Esophagus squamous epithelium (tissue), 5 donors: ENCODE measurements at regions not wholly inside any gene's neighbourhood (a gene's known extent, or its start where the extent isn't known, plus 50 kb on each side); places are given as distances from the start of the nearest gene placed in this dataset.

Experiments
- DNase-seq: peaks from one replicate; lab custom pipeline; 2025; lab: John Stamatoyannopoulos, UW
- H3K27ac ChIP-seq, 4 donors: fragments of 200-600 bp; sonication (generic); one replicate each; pipeline ENCODE4 v1.5.1; 2016 to 2019; ENCODE audit warnings: mild to moderate bottlenecking in 1 of 4
- H3K27me3 ChIP-seq, 4 donors: fragments of 200-600 bp; sonication (generic); 1 replicate in 3 of 4; 2 replicates in 1 of 4; pipeline versions ENCODE4 v1.5.1 to v1.6.0; 2017 to 2021; ENCODE audit warnings: antibody characterized with exemption in 1 of 4
- H3K36me3 ChIP-seq, 3 donors: fragments of 200-600 bp; sonication (generic); one replicate each; pipeline ENCODE4 v1.5.1; 2016 to 2019
- H3K4me1 ChIP-seq, 3 donors: fragments of 200-600 bp; sonication (generic); one replicate each; pipeline ENCODE4 v1.5.1; 2017 to 2019
- H3K4me3 ChIP-seq, 4 donors: fragments of 200-600 bp; sonication (generic); 1 replicate in 3 of 4; 2 replicates in 1 of 4; pipeline ENCODE4 v1.5.1; 2016 to 2019; ENCODE audit warnings: mild to moderate bottlenecking in 2 of 4, moderate library complexity in 1 of 4
- H3K9me3 ChIP-seq, 3 donors: fragments of 200-600 bp; sonication (generic); one replicate each; pipeline ENCODE4 v1.5.1; 2016 to 2019
- POLR2A ChIP-seq, 4 donors: fragments of 450-650 bp; IDR thresholded peaks; one replicate each; pipeline ENCODE4 v1.6.1; 2017; ENCODE audit warnings: antibody characterized with exemption in 4 of 4, mild to moderate bottlenecking in 4 of 4, moderate library complexity in 3 of 4
- WGBS, 2 donors: methylation state at CpG; one replicate each; pipeline ENCODE4 v1.1.5; 2018; 5-methylcytosine and 5-hydroxymethylcytosine counted together
- intact Hi-C: fragments of 100-400 bp; cut with DNase I; formaldehyde crosslinking; loops from one replicate; pipeline ENCODE4 v1.15.0; 2022
- TF ChIP-seq, protein P1 (sequence below), 6 experiments: fragments of 450-650 bp in 4 of 6; fragments of 200-600 bp in 2 of 6; sonication (generic) in 2 of 6; IDR thresholded peaks; one replicate each; pipeline ENCODE4 v1.5.1; 2016 to 2019; ENCODE audit warnings: antibody characterized with exemption in 6 of 6, mild to moderate bottlenecking in 4 of 6, moderate library complexity in 4 of 6
- donor health status: DM: yes; HTN: yes; CAD: no.

DNA sequence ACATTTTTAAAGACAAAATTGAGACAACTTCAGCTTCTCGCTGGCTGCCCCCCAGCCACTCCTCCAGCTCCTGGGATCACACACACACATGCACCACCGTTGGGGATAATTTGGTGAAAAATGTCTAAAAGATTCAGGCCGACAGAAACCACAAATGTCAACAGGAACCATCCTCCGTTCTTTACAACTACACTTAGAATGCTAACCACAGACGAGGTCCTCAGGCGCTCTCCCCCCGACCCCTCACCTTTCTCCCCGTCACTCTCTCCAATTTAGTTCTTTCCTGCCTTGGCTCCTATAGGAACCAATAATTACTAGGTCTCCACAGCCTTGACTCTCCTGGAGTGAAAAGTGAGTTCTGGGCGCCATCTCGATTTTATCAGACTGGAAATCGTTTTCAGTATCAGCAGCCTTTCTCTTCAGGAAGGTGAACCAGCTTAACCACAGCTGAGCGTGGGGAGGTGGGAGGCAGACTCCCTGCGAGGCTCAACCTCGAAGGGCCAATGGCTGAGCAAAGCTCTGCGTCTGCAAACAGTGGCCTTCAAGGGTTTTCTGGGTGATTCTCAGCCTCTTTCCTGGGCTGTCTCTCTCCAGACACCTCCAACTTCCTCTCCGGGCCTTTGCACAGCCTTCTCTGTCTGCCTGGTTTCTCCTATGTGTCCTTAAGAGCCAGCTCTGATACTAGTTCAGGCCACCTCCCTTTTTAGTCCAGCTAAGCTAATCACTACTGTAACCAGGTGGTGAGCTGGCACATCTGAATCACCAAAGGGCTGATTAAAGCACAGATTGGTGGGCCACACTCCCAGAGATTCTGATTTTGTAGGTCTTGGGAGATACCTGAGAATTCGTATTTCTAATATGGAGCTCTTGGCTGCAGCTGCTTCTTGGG is 115.7 kb upstream of the COPS8 start:
- H3K4me3 ChIP-seq = no peak overlapping the region
- H3K36me3 ChIP-seq = no peaks in the 10 kb centered on the region
- H3K27me3 ChIP-seq = peaks cover 0 to 18% (median 0%) of the 10 kb centered on the region in 4 donors
- peaks cover 4 to 33% (median 25%) of the 10 kb centered on the region in 3 donors for H3K4me1 ChIP-seq
- WGBS, 2 donors = 71 to 76% methylated on average over 15 to 17 of the region's 17 CpGs
- TF ChIP-seq, protein P1, sequence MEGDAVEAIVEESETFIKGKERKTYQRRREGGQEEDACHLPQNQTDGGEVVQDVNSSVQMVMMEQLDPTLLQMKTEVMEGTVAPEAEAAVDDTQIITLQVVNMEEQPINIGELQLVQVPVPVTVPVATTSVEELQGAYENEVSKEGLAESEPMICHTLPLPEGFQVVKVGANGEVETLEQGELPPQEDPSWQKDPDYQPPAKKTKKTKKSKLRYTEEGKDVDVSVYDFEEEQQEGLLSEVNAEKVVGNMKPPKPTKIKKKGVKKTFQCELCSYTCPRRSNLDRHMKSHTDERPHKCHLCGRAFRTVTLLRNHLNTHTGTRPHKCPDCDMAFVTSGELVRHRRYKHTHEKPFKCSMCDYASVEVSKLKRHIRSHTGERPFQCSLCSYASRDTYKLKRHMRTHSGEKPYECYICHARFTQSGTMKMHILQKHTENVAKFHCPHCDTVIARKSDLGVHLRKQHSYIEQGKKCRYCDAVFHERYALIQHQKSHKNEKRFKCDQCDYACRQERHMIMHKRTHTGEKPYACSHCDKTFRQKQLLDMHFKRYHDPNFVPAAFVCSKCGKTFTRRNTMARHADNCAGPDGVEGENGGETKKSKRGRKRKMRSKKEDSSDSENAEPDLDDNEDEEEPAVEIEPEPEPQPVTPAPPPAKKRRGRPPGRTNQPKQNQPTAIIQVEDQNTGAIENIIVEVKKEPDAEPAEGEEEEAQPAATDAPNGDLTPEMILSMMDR (IDR thresholded peaks at IDR 0.05) = no peak
- no peak for TF ChIP-seq POLR2A (IDR thresholded peaks at IDR 0.05)
- peak overlapping the region in 2 of 4 donors; percentile 33 to 37 for H3K27ac ChIP-seq
- DNase-seq = no peak
- H3K9me3 ChIP-seq = no peaks in the 10 kb centered on the region
- intact Hi-C loops = no loop called here

DNA sequence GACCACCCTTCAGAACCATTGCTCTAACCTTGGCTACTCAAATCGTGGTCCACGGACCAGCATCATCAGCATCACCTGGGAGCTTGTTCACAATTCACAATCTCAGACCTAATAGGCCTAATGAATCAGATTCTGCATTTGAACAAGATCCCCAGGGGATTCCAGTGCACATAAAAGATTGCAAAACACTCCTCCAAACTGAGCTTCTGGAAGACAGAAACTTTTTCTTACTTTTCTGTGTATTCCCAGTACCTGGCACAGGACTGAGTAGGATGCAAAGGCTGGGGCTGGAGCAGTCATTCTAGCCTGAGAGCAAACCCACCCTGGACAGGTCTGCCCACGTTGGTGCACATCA is 115.1 kb upstream of the COPS8 start:
- intact Hi-C loops = no loop called here
- Histone ChIP-seq H3K36me3 (no peaks in the 10 kb centered on the region), H3K9me3 (no peaks in the 10 kb centered on the region), H3K27ac (peak overlapping the region in 3 of 4 donors; percentile 54 to 77 (median 72)), H3K4me3 (no peak overlapping the region), H3K4me1 (peaks cover 4 to 33% (median 25%) of the 10 kb centered on the region in 3 donors), H3K27me3 (peaks cover 0 to 18% (median 0%) of the 10 kb centered on the region in 4 donors)
- TF ChIP-seq, protein P1 (IDR thresholded peaks at IDR 0.05) = no peak
- TF ChIP-seq POLR2A (IDR thresholded peaks at IDR 0.05) = no peak
- WGBS, 2 donors = 87 to 89% methylated on average over 3 of the region's 3 CpGs
- DNase-seq = no peak

DNA sequence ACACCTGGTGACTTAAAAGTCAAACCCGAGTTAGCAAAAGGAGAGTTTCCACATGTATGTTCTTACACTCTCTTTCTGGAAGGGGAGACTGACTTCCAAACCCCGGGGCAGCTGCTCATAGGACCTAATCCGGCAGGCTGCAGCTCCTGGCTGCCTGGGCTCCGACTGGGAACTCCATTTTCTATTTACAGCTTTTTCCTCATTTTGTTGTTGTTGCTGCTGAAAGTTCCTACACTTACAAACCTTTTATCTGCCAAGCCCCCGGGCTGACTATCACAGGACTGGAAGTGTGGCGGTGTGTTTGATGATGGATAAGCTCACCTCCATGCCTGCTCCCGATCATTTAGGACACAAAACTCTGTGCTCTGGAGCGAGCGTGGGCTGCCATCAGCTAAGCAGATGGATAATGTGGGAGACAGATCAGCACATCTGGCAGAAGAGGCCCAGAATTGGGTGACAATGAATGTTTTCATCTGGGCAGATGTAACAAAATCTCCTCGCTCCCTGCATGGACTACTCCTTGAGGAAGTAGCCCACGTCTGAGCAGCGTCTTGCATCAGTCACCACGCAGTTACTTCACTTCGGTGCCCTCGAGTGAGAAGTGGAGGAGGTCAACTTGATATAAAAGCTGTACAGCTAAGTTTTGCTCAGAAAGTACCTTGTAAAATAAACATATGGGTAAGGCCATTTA is 114.4 kb upstream of the COPS8 start:
- peak overlapping the region; percentile 4 to 77 (median 63) for H3K27ac ChIP-seq
- DNase-seq = no peak
- 60 to 77% methylated on average over 10 to 14 of the region's 15 CpGs for WGBS, 2 donors

DNA sequence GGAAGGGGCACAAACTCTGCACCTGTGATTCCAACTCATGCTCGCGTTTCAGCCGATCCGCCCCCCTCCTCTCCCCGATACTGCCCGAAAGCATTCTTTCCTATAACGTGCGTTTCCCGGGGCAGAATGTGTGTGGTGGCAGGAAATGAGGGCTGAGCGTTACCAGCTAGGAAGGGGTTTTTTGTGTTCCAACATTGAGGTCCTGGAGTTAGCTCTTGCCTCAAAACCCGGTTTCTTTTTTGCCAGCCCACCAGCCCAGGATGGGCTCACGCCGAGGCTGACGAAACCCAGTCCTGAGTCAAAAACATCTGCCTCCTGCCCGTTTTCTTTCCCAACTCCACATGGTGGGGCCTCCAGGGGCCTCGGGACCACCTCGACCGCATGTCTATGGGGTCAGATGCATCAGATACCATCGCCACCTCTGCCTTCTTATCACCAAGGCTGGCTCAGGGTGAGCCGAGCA is 113.7 kb upstream of the COPS8 start:
- DNase-seq = no peak
- intact Hi-C loops = no loop called here
- peaks cover 4 to 30% (median 21%) of the 10 kb centered on the region in 3 donors for H3K4me1 ChIP-seq
- peak overlapping the region; percentile 4 to 77 (median 63) for H3K27ac ChIP-seq
- WGBS, 2 donors = 78 to 81% methylated on average over 14 of the region's 20 CpGs
- TF ChIP-seq POLR2A (IDR thresholded peaks at IDR 0.05) = no peak
- H3K27me3 ChIP-seq = peaks cover 0 to 18% (median 0%) of the 10 kb centered on the region in 4 donors
- no peaks in the 10 kb centered on the region for H3K36me3 ChIP-seq
- no peak overlapping the region for H3K4me3 ChIP-seq
- no peaks in the 10 kb centered on the region for H3K9me3 ChIP-seq

More for the DNA sequence above, 114.4 kb upstream of the COPS8 start:
- intact Hi-C loops = no loop called here
- H3K9me3 ChIP-seq = no peaks in the 10 kb centered on the region
- no peak overlapping the region for H3K4me3 ChIP-seq
- no peak for TF ChIP-seq POLR2A (IDR thresholded peaks at IDR 0.05)
- TF ChIP-seq, protein P1 (IDR thresholded peaks at IDR 0.05) = no peak
- H3K27me3 ChIP-seq = peaks cover 0 to 18% (median 0%) of the 10 kb centered on the region in 4 donors
- peaks cover 4 to 33% (median 25%) of the 10 kb centered on the region in 3 donors for H3K4me1 ChIP-seq
- H3K36me3 ChIP-seq = no peaks in the 10 kb centered on the region

DNA sequence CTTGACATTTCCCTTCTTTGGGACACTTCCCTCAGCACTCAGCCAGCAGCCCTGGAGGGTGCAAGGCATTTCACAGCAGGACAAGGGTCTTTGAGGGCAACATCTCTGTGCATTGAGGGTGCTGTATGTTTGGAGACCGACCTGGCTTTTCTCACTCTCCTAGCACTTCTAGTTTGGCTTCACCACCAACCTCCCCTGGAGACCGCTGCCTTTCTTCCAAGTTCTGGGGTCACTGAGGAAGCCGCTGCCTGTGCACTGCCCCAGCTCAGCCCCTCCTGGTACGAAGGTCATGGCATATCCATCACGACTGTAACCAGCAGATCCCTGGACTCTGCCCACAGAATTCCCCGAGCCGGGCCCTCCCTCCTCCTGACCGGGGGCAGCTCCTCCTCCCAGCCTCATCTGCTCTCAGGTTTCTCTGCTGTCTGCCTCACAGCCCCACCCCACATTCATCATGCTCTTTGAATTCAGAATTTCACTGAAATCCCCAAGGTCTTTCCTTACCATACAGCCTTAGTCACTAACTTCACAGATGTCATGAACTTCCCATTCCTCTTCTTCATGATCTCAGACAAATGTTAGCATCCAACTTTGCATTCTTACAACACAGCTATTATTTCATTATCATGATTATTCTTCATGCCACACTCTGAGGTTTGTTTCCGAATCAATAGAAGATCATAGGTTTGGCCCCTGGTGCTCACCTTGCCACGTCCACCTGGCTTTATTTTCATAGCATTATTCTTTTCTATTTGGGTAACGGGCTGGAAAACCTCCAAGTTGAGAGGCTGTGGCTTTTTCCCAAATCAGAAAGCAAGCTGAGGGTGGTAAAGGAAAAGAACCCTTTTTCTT is 113.0 kb upstream of the COPS8 start:
- Histone ChIP-seq H3K36me3 (no peaks in the 10 kb centered on the region), H3K9me3 (no peaks in the 10 kb centered on the region), H3K27ac (peak overlapping the region; percentile 4 to 77 (median 63)), H3K27me3 (peaks cover 0 to 22% (median 0%) of the 10 kb centered on the region in 4 donors), H3K4me1 (peaks cover 4 to 28% (median 21%) of the 10 kb centered on the region in 3 donors), H3K4me3 (no peak overlapping the region)
- DNase-seq = no peak
- intact Hi-C loops = no loop called here
- WGBS, 2 donors = 45 to 48% methylated on average over 11 of the region's 11 CpGs
- TF ChIP-seq, protein P1 (IDR thresholded peaks at IDR 0.05) = no peak
- TF ChIP-seq POLR2A (IDR thresholded peaks at IDR 0.05) = no peak
